Panc1 (cell line): ENCODE measurements at regions not wholly inside any gene's neighbourhood (a gene's known extent, or its start where the extent isn't known, plus 50 kb on each side); places are given as distances from the start of the nearest gene placed in this dataset.

ENCODE experiments used
- ATAC-seq: fragments of 200-7000 bp; cut with Tn5 transposase; 2 replicates; pipeline ENCODE4 v1.9.1; 2020; ENCODE audit warnings: mild to moderate bottlenecking, moderate library complexity
- BruUV-seq: library from RNA; stranded (reverse); fragments of 400-500 nt; replicated peaks from 2 replicates; lab custom pipeline; 2021; lab: Mats Ljungman, UMichigan
- CTCF ChIA-PET: fragments of 300-600 bp; sonication (Branson Sonifier 250); formaldehyde crosslinking; loops from one replicate; lab custom pipeline; 2022; ENCODE audit warnings: antibody characterized with exemption; lab: Charles Lee
- POLR2A ChIA-PET: fragments of 300-600 bp; sonication (Branson Sonifier 250); formaldehyde crosslinking; loops from one replicate; lab custom pipeline; 2022; ENCODE audit warnings: antibody characterized with exemption; lab: Charles Lee
- DNase-seq: peaks from one replicate; pipeline ENCODE4 v3.0.0-alpha.2; 2010; ENCODE audit warnings: low read depth, low spot score
- H3K27ac ChIP-seq: 2 replicates; pipeline ENCODE4 v1.5.1; 2011; ENCODE audit warnings: mild to moderate bottlenecking, low read length, inconsistent platforms
- H3K27me3 ChIP-seq: fragments of 200-500 bp; sonication (Bioruptor generic); 2 replicates; pipeline ENCODE4 v1.6.0; 2014; ENCODE audit warnings: low read length, inconsistent platforms; ENCODE audit not compliant: control insufficient read depth, insufficient read depth
- H3K36me3 ChIP-seq: fragments of 200-500 bp; sonication (Bioruptor generic); 2 replicates; pipeline ENCODE4 v1.5.1; 2014; ENCODE audit warnings: inconsistent platforms, mild to moderate bottlenecking, low read length, moderate library complexity; ENCODE audit not compliant: control insufficient read depth, insufficient read depth
- H3K4me1 ChIP-seq: 2 replicates; pipeline ENCODE4 v1.5.1; 2011; ENCODE audit warnings: inconsistent platforms, mild to moderate bottlenecking, low read length, moderate library complexity; ENCODE audit not compliant: control insufficient read depth, insufficient read depth
- H3K4me3 ChIP-seq, 2 experiments: 2 replicates each; pipeline ENCODE4 v1.5.1; 2011 to 2012; ENCODE audit warnings: low read depth in 2 of 2, low read length in 2 of 2, mild to moderate bottlenecking in 2 of 2, inconsistent platforms in 1 of 2, moderate library complexity in 1 of 2
- H3K9me3 ChIP-seq: fragments of 200-500 bp; sonication (Bioruptor generic); 2 replicates; pipeline ENCODE4 v1.5.1; 2014; ENCODE audit warnings: low read depth, mild to moderate bottlenecking, inconsistent platforms, low read length, moderate library complexity; ENCODE audit not compliant: control insufficient read depth, insufficient read depth
- CTCF ChIP-seq: fragments of 450-650 bp; IDR thresholded peaks from 2 replicates; pipeline ENCODE4 v1.5.1; 2017; ENCODE audit warnings: mild to moderate bottlenecking
- POLR2AphosphoS5 ChIP-seq: IDR thresholded peaks from 2 replicates; pipeline ENCODE4 v1.6.1; 2012; ENCODE audit warnings: mild to moderate bottlenecking, low read depth, low read length, moderate library complexity
- SIN3A ChIP-seq: IDR thresholded peaks from 2 replicates; pipeline ENCODE4 v1.6.1; 2012; ENCODE audit warnings: low read depth, mild to moderate bottlenecking, low read length, moderate library complexity, borderline replicate concordance; ENCODE audit not compliant: insufficient read depth
- TCF7L2 ChIP-seq: IDR thresholded peaks from 2 replicates; pipeline ENCODE4 v1.6.1; 2011; ENCODE audit warnings: mild to moderate bottlenecking, low read depth, low read length, inconsistent platforms
- in situ Hi-C: cut with HindIII; loops from 2 replicates; pipeline ENCODE4 v1.10.0; 2016; ENCODE audit warnings: low sequenced_read_pairs, low pct_unique_long_range_greater_than_20kb
- intact Hi-C: fragments of 100-400 bp; cut with micrococcal nuclease; formaldehyde crosslinking; loops from one replicate; pipeline ENCODE4 v1.10.0; 2022; ENCODE audit not compliant: unreplicated experiment
- TF ChIP-seq, protein P1 (sequence below), 2 experiments: IDR thresholded peaks; 2 replicates each; pipeline ENCODE4 v1.6.1; 2011 to 2012; ENCODE audit warnings: low read depth in 2 of 2, control low read depth in 1 of 2, low read length in 1 of 2, mild to moderate bottlenecking in 1 of 2, moderate library complexity in 1 of 2; ENCODE audit not compliant: insufficient read depth in 1 of 2

DNA sequence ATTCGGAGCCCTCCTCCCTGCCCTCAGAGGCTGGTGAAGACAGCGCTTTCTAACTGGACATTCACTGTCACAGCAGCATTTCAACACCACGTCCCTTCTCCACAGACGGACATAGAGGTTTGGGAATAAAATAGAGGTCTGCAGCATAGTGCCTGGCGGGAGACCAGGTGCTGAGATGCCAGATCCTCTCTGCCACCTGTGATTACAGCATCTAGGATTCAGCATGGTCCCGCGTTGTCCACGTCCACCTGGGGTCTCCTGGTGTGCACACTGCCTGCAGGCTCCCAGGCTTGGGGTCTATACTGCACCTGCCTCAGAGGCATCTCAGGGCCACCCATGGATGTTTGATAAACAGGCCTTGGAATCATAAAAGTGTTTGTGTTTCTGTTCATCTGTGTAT lies 175.5 kb downstream of the TMEM18 start:
- Histone ChIP-seq H3K4me1 (no peaks in the 10 kb centered on the region), H3K4me3 (no peak overlapping the region), H3K27me3 (peaks cover 9% of the 10 kb centered on the region; the same call in 1 of the 2 replicates), H3K27ac (no peak overlapping the region), H3K36me3 (no peaks in the 10 kb centered on the region), H3K9me3 (no peaks in the 10 kb centered on the region)
- BruUV-seq: no TSS peak
- TF ChIP-seq CTCF (no peak), TCF7L2 (no peak), POLR2AphosphoS5 (no peak), SIN3A (no peak)
- TF ChIP-seq, protein P1, sequence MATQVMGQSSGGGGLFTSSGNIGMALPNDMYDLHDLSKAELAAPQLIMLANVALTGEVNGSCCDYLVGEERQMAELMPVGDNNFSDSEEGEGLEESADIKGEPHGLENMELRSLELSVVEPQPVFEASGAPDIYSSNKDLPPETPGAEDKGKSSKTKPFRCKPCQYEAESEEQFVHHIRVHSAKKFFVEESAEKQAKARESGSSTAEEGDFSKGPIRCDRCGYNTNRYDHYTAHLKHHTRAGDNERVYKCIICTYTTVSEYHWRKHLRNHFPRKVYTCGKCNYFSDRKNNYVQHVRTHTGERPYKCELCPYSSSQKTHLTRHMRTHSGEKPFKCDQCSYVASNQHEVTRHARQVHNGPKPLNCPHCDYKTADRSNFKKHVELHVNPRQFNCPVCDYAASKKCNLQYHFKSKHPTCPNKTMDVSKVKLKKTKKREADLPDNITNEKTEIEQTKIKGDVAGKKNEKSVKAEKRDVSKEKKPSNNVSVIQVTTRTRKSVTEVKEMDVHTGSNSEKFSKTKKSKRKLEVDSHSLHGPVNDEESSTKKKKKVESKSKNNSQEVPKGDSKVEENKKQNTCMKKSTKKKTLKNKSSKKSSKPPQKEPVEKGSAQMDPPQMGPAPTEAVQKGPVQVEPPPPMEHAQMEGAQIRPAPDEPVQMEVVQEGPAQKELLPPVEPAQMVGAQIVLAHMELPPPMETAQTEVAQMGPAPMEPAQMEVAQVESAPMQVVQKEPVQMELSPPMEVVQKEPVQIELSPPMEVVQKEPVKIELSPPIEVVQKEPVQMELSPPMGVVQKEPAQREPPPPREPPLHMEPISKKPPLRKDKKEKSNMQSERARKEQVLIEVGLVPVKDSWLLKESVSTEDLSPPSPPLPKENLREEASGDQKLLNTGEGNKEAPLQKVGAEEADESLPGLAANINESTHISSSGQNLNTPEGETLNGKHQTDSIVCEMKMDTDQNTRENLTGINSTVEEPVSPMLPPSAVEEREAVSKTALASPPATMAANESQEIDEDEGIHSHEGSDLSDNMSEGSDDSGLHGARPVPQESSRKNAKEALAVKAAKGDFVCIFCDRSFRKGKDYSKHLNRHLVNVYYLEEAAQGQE (IDR thresholded peaks at IDR 0.05; ENCODE audit: insufficient read depth in 1 of 2, low read depth in 2 of 2, low read length in 1 of 2): no peak
- intact Hi-C loops: no loop called here
- DNase-seq (no peak), ATAC-seq (no peak)
- in situ Hi-C loops: no loop called here
- ChIA-PET POLR2A (interaction anchor here (0.6 kb wide), 1 partner anchor 1038 kb away, joined by 6 read pairs; no protein-coding TSS in a partner anchor), CTCF (interaction anchor here (0.7 kb wide), 1 partner anchor 280 kb away, joined by 3 read pairs; no protein-coding TSS in a partner anchor)

DNA sequence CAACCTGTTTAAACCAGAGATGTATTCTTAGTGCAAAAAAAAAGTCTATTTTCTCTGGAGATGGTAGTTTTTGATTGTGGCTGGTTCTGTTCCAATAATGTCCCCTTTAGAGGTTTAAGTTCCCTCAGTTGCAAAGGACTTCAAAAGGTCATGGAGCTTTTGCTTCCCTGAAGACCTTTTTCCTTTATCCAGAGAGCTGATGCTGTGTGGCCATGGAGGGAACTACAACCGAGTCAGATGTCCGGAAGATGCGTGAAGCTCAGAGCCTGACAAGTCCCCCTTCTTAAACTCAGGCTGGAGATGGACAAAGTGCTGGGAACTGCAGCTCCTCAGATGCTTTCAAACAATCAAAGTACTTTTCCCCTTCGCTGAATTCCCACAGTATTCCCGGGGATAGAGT lies 176.1 kb downstream of the TMEM18 start:
- BruUV-seq: no TSS peak
- no peak for TF ChIP-seq POLR2AphosphoS5
- no peak for TF ChIP-seq SIN3A
- TF ChIP-seq CTCF: no peak
- DNase-seq (no peak), ATAC-seq (peak; percentile 87)
- CTCF ChIA-PET: interaction anchor here (0.7 kb wide), 1 partner anchor 280 kb away, joined by 3 read pairs; no protein-coding TSS in a partner anchor
- intact Hi-C loops: no loop called here
- POLR2A ChIA-PET: interaction anchor here (0.6 kb wide), 1 partner anchor 1038 kb away, joined by 6 read pairs; no protein-coding TSS in a partner anchor
- H3K27me3 ChIP-seq: peaks cover 9% of the 10 kb centered on the region; the same call in 1 of the 2 replicates
- H3K4me3 ChIP-seq: no peak overlapping the region
- H3K4me1 ChIP-seq: no peaks in the 10 kb centered on the region
- no peaks in the 10 kb centered on the region for H3K36me3 ChIP-seq
- in situ Hi-C loops: no loop called here
- H3K27ac ChIP-seq: no peak overlapping the region
- H3K9me3 ChIP-seq: no peaks in the 10 kb centered on the region
